Fibroblast of pulmonary artery (primary cell): ENCODE measurements at regions not wholly inside any gene's neighbourhood (a gene's known extent, or its start where the extent isn't known, plus 50 kb on each side); places are given as distances from the start of the nearest gene placed in this dataset.

Source experiments
- DNase-seq: peaks from one replicate; pipeline ENCODE4 v3.0.0-alpha.2; 2010; ENCODE audit warnings: low read depth
- H3K4me3 ChIP-seq: replicated peaks from 2 replicates; pipeline ENCODE4 v1.5.1; 2011; ENCODE audit warnings: low read depth, mild to moderate bottlenecking, control low read depth, low read length, moderate library complexity
- TF ChIP-seq, protein P1 (sequence below): IDR thresholded peaks from 2 replicates; pipeline ENCODE4 v1.5.1; 2011; ENCODE audit warnings: mild to moderate bottlenecking, control low read depth, low read length, inconsistent platforms; ENCODE audit errors: missing control alignments

DNA sequence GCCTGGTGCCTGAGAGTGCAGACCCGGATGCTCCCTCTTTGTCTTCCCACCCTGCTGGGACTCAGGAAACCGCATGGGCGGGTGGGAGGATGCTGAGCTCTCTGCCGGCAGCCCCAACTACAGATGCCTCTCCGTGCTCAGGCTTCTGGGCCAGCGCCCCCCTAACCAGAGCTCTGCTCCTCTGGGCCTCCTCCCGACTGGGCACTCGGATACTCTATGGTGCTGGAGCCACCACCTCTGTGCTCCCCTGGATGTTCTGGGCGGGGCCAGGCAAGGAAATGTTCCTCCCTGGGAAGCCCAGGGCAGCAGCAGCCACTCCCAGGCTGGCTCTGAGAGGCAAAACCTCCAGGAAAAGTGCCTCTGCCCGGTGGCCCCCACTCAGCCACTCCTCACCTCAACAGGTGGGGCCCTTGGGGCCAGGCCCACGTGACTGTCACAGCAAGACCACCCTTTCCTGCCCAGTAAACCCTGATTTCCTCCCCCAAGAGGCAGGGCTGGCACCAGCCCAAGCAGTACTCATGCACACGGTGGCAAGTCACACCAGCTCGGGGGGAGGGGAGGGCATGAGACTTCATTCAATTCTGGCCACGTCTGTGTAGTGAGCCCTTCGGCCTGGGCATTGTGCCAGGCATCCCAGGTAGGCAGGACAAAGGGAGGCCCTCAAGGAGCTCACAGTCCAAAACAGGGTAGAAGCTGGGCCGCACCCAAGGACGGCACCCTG, 54.7 kb upstream of the TCF20 start:
- H3K4me3 ChIP-seq = no peak overlapping the region
- no peak for DNase-seq
- TF ChIP-seq, protein P1, sequence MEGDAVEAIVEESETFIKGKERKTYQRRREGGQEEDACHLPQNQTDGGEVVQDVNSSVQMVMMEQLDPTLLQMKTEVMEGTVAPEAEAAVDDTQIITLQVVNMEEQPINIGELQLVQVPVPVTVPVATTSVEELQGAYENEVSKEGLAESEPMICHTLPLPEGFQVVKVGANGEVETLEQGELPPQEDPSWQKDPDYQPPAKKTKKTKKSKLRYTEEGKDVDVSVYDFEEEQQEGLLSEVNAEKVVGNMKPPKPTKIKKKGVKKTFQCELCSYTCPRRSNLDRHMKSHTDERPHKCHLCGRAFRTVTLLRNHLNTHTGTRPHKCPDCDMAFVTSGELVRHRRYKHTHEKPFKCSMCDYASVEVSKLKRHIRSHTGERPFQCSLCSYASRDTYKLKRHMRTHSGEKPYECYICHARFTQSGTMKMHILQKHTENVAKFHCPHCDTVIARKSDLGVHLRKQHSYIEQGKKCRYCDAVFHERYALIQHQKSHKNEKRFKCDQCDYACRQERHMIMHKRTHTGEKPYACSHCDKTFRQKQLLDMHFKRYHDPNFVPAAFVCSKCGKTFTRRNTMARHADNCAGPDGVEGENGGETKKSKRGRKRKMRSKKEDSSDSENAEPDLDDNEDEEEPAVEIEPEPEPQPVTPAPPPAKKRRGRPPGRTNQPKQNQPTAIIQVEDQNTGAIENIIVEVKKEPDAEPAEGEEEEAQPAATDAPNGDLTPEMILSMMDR = no peak

DNA sequence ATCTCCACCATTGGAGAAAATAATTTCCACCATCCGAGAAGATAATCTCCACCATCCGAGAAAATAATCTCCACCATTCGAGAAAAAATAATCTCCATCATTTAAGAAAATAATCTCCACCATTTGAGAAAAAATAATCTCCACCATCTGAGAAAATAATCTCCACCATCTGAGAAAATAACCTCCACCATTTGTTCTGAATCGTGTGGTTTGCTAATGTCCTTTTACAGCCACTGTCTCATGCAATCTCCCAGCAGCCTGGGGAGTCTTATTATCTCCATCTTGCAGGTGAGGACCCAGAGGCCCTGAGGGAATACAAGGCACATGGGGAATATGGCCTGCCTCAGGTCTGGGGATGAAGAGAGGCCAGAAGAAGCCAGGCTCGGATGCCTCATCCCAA, 54.1 kb upstream of the TCF20 start:
- TF ChIP-seq, protein P1 = no peak
- no peak for DNase-seq
- H3K4me3 ChIP-seq = no peak overlapping the region

DNA sequence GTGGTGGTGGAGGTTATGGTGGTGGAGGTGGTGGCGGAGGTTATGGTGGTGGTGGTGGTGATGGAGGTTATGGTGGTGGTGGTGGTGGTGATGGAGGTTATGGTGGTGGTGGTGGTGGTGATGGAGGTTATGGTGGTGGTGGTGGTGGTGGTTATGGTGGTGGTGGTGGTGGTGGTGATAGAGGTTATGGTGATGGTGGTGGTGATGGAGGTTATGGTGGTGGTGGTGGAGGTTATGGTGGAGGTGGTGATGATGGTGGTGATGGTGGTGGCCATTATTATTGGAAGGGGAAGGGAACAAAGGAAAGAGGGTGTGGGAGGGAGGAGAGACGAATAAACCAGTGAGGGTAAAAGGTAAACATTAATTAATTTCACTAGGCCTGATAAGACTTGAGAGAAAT, 53.5 kb upstream of the TCF20 start:
- no peak for DNase-seq
- TF ChIP-seq, protein P1 = no peak
- no peak overlapping the region for H3K4me3 ChIP-seq

DNA sequence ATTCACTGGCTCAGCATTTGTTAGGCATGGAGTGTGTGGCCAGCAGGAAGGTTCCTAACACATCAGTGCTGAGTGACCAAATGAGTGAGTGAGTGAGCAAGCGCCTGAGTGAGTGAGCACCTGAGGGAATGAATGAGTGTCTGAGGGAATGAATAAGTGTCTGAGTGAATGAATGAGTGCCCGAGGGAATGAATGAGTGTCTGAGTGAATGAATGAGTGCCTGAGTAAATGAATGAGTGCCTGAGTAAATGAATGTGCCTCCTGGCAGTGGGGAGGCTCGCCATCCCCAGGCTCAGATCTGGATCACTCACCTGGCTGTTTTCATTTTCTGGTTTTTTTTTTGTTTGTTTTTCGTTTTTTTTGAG, 52.1 kb upstream of the TCF20 start:
- no peak overlapping the region for H3K4me3 ChIP-seq
- TF ChIP-seq, protein P1 = no peak
- DNase-seq = no peak

DNA sequence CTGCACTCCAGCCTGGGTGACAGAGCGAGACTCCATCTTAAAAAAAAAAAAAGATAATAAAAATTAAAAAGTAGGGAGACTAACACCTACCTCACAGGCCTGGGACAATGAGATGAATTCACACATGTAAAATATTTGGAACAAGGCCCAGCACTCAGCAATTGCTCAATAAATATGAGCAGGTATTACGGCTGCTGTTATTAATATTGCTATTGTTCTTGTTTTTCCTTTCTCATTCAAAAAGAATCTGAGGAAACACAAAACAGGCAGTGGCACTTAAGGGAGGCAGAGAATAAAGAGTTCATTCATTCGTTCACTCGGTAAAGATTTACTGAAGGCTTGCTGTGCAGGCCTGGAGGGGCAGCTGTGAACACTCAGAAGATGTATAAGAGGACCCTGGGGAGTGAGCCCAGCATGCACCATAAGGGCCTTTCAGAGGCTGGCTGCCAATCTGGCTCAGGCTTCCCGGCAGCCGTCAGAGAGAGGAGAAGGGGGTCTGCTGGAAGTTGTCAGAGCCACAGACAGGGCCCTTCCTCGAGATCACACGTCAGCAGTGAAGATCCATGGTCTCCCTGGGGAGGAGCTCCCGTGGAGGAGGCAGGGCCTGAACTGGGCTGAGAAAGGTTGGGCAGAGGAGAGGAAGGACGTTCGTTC, 51.6 kb upstream of the TCF20 start:
- no peak overlapping the region for H3K4me3 ChIP-seq
- TF ChIP-seq, protein P1 = no peak
- peak; percentile 29 for DNase-seq

DNA sequence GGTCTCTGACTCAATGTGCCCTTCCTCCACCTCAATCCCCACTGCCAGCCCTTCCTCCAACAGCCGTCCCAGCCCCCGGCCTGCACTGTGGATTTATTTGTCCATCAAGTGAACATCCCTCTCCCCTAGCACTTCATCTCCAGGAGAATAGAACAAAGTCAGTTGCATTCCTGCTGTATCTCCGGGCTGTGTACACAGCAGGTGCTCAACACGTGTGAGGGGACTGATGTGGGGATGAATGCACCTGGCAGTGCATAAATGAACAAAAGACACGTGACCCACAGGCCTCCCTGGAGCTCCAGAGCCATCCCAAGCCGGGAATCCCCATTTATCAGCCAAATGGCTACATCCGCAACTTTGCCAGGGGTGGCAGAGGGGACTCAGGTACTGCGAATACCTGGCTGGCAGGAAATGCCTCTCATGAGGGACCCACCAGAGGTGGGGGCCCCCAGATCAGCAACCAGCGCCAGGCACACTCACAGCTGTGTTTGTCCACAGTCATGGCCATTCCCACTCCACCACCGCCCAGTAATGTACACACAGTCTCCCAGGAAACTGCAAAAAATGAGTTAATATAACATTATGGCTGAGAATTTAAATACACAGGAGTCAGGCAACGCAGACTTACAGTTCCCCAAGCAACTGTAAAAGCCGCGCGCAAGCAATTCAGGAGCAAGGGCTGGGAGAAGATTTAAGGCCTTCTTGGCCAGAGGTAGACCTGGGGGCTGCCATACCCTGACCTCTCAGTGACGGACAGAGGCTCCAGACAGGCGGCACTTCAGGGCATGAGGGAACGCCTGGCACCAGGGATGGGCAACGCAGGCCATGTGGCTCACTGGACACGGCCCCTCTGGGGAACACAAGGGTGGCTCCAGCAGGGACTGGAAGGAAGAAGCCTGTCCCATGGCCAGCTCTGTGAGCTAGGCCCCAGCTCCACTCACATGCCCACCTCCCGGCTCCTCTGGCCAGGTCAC, 50.3 kb upstream of the TCF20 start:
- no peak for DNase-seq
- no peak overlapping the region for H3K4me3 ChIP-seq
- TF ChIP-seq, protein P1 = no peak
